OCI-LY1 (cell line): ENCODE measurements at regions not wholly inside any gene's neighbourhood (a gene's known extent, or its start where the extent isn't known, plus 50 kb on each side); places are given as distances from the start of the nearest gene placed in this dataset.

Source experiments
- EZH2 ChIP-seq: fragments of 200-600 bp; sonication (generic), shearing (Covaris generic); IDR thresholded peaks from 2 replicates; pipeline ENCODE4 v1.8.0; 2017; ENCODE audit warnings: borderline replicate concordance, mixed run types, mild to moderate bottlenecking, antibody characterized with exemption, low read length, moderate library complexity, mixed read lengths
- TF ChIP-seq, protein P1 (sequence below): fragments of 200-600 bp; sonication (generic), shearing (Covaris generic); IDR thresholded peaks from 2 replicates; pipeline ENCODE4 v1.5.1; 2017; ENCODE audit warnings: mild to moderate bottlenecking, antibody characterized with exemption, low read length, moderate library complexity, mixed read lengths

DNA sequence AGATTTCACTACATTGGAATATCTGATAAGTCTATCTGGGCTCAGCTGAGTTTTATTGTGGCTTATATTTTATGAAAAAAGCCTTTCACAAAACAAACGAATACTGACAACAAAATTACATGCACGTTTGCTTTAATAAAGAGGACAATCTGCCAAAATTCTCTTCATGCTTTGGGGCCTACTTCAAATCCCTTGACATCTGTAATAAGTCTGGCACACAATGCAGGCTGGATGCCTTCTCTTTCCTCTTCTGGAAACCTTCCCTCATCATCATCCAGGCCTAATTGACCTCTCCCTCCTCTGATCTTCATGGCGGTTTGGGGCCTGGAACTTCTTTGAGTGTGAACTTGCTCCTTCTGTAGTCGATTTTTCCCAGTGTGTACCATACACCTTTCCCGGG lies 70.3 kb downstream of the MAP10 start:
- TF ChIP-seq, protein P1, sequence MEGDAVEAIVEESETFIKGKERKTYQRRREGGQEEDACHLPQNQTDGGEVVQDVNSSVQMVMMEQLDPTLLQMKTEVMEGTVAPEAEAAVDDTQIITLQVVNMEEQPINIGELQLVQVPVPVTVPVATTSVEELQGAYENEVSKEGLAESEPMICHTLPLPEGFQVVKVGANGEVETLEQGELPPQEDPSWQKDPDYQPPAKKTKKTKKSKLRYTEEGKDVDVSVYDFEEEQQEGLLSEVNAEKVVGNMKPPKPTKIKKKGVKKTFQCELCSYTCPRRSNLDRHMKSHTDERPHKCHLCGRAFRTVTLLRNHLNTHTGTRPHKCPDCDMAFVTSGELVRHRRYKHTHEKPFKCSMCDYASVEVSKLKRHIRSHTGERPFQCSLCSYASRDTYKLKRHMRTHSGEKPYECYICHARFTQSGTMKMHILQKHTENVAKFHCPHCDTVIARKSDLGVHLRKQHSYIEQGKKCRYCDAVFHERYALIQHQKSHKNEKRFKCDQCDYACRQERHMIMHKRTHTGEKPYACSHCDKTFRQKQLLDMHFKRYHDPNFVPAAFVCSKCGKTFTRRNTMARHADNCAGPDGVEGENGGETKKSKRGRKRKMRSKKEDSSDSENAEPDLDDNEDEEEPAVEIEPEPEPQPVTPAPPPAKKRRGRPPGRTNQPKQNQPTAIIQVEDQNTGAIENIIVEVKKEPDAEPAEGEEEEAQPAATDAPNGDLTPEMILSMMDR: no peak
- TF ChIP-seq EZH2: no peak
